DMS 273 (cell line): ENCODE measurements at regions not wholly inside any gene's neighbourhood (a gene's known extent, or its start where the extent isn't known, plus 50 kb on each side); places are given as distances from the start of the nearest gene placed in this dataset.

Source experiments
- DNase-seq: peaks from one replicate; lab custom pipeline; 2025; ENCODE audit not compliant: unreplicated experiment; lab: John Stamatoyannopoulos, UW

GRCh38 chr9:121598965-121599871, 52.2 kb upstream of the DAB2IP start:
- DNase-seq, result peak; percentile 84

GRCh38 chr9:121599872-121600585, 51.4 kb upstream of the DAB2IP start:
- peak; percentile 62 for DNase-seq

GRCh38 chr9:121601194-121601593, 50.2 kb upstream of the DAB2IP start:
- DNase-seq, result no peak
